Renal cortex interstitium (tissue), 11 donors: ENCODE measurements at regions not wholly inside any gene's neighbourhood (a gene's known extent, or its start where the extent isn't known, plus 50 kb on each side); places are given as distances from the start of the nearest gene placed in this dataset.

Source experiments
- DNase-seq, 11 donors: peaks; one replicate each; pipeline ENCODE4 v3.0.0-alpha.2; 2013; ENCODE audit warnings: low read depth in 9 of 11, low spot score in 4 of 11; ENCODE audit errors: extremely low read depth in 1 of 11

DNA sequence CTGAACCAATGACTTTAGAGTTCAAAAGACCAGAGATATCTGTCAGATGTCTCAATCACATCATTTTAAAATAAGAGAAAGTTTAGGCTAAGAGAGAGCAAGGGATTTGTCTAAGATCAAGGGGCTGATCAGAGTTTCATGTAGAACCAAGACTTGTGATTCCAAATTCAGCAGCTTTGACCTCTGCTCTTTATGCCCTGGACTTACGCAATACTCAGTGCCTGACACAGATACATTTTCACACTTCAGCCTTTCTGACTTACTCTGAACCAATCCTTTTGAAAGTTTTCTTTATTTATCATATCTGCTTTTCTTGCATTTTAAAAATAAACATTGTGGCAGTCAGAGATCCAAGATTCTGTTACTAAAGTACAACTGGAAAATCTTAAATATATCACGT lies 428.0 kb downstream of the PLPP3 start:
- DNase-seq: no peak

DNA sequence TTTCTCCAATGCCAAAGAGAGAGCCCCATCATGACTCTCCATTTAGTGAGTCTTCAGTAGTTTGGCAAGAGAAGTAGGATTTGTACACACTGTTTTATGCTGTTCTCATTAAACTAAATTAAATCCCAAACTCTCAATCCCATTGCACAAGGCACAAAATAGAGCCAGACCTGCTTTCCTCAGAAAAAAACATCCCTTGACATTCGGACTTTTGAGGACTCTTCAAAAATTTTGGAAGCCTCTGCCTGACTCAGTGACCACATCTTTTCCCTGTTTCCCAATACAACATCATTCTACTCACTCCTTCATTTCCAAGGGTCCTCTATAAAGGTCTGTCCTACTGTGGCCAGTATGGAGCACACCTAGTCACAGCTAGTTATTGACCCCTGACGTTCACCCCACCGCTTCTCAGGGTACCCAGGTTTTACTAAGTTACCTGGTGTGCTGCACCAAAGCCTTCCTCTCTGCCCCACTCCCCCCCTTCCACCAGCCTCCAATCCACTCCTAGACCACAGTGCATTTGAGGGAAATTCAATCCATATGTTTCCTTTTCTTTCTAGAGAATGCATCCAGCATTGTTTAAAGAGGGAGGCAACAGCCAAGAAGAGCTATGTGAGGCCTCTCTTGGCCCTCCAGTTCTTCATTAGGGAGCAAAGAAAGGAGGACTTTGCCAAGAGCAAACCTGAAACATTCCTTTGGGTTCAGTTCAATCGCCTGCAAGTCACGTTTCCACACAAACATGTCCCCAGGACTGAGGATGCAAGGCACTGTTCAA lies 428.7 kb downstream of the PLPP3 start:
- DNase-seq: no peak

DNA sequence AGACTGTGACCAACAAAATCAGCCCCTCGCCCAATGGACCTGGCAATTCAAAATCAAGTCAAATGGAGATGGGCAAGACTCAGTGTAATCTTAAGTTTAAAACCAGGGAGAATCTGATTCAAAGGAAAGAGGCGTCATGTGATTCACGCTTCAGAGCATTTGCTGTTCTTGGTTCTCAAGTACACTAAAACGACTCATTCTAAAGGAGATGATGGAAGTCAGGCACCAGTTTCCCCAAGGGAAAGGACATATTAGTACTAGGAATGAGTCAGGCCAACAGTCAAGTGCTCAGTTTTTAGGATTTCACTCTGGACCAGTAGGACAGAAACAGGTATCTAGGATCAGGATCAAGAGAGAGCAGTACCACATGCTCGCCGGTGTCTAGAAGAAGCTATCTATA lies 429.6 kb downstream of the PLPP3 start:
- no peak for DNase-seq

DNA sequence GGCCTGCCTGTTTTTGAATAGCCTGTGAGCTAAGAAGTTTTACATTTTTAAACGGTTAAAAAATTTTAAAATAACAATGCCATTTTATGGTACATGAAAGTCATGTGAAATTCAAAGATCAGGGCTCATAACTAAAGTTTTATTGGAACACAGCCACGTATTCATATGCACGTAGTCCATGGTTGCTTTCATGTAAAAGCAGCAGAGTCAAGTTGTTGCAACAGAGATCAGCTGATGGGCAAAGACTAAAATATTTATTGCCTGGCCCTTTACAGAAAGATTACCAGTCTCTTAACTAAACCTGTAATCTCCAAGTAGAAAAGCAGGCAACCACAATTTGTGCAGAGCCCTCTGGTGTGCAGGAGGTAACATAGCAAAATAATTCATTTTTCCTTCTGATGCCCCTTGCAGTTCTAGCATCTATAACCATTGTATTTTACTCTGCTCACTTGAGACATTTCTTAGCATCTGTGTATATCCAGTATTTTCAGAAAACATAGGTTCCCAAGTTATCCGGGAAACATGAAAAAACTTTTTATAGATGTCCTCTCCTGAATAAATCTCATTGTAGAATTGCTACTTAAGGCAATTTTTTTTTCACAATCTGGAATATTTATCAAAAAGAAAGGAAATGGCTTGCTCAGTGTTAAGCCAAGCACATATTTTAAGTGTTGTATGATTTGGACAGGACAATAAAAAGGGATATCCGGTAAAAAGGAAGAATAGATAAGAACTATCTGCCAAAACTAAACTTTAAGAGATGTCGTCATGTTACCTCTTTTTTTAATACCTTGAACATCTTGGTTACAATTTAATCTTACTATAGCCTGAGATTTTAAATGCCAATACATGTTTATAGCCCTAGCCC lies 430.8 kb downstream of the PLPP3 start:
- DNase-seq: no peak

DNA sequence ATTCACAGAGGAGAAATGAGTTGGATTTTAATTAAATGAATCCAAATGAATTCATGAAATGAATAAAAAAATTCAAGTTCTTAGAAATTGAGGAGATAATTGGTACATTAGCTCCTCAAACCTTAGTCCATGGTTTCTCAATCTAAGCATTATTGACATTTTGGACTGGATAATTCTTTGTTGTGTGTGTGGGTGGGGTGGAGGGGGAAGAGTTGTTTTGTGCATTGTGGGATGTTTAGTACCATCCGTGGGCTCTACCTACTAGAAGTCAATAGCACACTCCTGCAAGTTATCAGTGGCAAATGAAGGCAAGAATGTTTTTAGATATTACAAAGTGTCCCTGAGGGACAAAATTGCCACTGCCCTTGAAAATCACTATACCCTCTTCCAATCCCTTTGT lies 431.9 kb downstream of the PLPP3 start:
- no peak for DNase-seq

DNA sequence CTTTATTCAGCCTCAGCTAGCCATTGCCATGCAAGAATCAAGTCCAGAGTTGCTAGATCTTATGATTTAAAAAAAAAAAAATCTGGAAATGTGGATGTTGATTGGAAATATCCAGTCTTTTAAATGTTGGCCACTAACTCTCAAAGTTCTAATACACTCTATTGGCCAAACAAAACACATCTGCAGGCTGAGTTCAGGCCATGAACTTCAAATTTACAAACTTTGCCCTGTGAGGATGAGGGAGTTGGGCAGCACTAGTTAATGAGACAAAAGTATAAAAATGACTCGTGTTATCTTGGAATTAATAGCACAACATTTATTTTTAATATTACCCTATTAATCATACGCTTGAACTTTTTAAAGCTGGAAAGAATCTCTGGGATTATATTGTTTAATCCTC lies 432.3 kb downstream of the PLPP3 start:
- peak in 3 of 11 donors; percentile 31 to 55 (median 37) for DNase-seq

DNA sequence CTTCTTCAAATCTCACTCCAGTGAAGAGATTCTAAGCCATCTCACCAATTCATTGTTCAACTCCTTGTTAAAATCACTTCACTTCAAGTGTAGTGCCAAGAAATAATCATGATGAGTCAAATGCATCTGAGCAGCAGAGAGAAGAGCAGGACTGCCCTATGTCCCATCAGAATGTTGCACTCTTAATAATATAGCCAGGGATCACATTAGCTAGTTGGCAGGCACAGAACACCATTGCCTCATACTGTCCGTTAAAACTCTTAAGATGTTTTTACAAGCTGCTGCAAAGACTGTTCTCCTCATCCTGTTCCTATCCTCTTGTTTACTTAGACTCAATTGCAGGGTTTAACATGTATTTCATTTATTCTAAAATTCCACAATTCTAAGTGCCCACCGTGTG lies 432.9 kb downstream of the PLPP3 start:
- DNase-seq: no peak

DNA sequence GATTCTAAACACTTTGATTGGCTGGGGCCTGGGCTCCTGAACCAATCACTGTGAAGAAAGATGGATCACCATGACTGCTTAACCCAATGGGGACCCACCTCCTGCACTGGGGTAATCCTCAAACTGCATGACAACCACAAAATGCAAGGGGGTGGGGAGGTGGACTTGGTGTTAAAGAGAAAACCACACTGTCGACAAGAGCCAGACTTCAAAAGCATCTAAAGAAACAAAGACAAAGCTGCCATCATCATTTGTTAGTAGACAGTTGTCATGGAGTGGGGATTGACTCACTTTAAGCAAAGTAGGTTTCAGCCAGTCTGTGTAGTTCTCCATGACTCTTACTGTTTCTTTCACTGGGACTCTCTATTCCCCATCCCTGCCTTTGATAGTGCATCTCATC lies 433.8 kb downstream of the PLPP3 start:
- no peak for DNase-seq

DNA sequence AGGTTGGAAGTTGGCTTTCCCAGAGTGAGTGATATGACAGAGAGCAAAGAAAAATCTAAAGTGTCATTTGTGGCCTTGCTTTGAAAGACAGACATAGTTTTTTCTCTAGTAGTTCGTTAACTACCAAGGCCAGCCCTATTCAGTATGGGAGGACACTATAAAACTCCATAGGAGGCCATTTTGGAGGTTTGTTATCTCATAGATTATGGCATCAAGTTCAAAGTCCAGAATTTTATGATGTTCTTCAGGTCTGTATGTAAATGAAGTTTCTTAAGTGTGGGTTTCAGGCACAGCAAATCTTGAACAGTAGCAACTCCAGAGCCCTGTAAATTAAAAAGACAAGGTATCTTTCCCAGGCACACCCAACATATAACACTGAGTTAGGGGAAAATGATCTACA lies 437.1 kb downstream of the PLPP3 start:
- no peak for DNase-seq

DNA sequence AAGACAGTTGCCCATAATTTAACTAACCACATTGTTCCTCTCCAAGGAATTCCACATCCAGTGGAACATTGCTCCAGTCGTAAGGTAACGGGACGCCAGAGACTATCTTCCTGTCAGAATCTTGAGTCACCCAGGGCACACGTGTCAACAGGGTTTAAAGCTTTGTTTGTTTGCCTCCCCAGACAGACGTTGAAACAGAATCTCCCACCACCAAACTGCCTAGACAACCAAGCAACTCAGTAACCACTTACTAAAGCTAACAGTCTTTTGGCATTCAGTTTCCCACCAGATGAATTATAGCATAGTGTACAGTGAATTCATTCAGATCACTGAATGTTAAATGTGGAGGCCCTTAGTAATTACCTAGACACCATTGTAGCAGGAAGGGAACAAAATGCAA lies 439.5 kb downstream of the PLPP3 start:
- peak in 1 of 11 donors; percentile 26 for DNase-seq

DNA sequence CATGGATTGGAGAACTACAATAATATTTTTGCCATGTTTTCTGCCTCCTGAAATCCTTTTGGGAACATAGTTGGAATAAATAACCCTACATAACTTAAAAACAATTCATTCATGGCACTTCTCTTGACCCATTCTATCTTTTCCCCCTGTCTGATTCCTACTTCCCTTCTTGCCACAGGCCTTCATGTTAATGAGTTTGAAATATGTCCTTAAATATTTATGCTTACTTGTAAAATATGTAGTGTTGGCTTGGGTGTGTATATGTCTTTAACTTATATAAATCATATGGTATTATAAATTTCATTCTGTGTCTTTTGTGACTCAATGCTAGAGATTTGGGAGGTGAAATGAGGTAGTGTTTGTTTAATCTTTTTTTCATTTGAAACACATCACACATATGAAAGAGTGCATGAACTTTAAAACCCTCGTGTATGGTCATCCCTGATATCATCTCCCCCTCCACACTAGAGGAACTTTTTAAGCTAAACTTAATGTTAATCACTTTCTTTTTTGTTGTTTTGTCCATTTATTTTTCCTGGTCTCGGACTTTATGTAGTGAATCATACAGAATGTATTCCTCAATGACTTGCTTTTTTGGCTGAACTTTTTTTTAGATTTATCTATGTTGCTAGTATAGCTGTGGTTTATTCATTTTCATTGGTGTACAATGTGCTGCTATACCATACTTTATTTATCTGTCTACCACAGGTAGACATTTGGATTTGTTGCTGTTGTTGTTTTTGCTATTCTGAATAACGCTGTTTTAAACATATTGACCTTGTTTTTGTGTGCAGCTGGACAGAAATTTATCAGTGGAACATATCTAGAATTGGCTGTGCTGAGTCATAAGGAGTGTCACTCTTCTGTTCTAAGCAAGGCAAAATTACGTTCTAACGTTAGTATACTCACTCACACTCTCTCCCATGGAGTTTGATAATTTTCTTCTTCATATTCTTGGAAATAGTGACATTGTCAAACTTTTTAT lies 441.6 kb downstream of the PLPP3 start:
- DNase-seq: no peak

DNA sequence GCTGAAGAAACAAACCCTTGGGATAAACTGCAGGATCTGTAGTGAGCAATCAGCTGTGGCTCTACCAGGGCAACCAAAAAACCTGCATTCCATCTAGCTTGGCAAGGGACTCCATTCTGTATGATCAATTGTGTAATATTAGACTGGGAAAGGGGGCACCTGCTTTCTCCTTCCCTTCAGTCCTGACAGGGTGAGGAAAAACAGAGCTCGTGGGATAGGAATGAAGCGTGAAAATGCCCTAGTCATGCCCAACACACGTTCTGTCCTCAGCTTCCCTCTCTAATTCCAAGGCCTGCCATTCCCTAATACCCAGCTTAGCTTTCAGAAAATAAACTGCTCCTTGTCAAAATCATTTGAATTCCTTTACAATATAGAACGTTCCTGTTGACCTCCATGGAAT lies 442.3 kb downstream of the PLPP3 start:
- no peak for DNase-seq

DNA sequence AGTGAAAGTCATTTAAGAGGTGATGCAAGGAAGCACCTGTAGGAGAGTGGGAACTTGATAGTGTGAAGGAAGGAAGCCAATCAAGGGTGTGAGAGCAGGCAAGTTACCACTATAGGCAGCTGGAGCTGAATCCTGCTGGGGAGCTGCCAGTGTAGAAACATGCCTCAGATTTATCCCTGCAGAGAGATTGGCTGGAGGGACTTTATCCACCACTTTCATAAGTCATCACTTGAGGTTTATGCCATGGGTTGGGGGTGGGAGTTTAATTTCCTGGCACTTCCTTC lies 443.6 kb downstream of the PLPP3 start:
- DNase-seq: no peak

DNA sequence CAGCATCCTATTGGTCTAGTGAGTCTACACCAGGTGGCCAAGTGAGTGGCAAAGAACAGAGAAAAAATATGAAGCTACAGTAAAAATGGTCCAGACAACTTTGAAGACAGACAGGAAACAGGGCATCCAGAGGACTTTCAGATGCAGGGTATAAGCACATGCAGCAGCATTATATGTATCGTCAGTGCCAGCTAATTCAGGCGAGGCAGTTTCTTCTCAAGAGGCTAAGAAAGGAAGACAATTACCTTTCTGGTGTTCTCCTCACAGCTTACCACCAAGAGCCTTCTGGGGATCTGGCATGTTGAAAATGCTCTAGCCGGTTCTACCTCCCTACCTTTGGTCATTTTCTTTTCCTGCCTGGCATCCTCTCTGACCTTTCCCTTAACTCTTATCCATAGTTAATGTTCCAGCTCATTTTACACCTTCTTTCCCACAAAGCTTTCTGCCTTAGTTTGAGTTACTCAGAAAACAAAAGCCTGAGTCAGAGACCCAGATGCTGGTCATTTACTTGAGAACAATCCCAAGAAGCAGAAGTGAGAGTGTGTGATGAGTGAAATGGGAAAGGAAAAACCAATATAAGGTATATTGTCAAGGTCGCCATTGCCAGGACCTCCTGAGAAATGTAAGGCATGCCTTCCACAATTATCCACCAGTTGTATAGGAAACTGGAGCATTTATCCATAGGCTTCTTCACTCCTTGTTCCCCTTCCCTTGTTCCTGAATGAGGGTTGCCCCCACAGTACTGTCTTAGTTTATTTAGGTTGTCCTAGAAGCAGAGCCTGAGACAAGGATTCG lies 444.1 kb downstream of the PLPP3 start:
- no peak for DNase-seq

DNA sequence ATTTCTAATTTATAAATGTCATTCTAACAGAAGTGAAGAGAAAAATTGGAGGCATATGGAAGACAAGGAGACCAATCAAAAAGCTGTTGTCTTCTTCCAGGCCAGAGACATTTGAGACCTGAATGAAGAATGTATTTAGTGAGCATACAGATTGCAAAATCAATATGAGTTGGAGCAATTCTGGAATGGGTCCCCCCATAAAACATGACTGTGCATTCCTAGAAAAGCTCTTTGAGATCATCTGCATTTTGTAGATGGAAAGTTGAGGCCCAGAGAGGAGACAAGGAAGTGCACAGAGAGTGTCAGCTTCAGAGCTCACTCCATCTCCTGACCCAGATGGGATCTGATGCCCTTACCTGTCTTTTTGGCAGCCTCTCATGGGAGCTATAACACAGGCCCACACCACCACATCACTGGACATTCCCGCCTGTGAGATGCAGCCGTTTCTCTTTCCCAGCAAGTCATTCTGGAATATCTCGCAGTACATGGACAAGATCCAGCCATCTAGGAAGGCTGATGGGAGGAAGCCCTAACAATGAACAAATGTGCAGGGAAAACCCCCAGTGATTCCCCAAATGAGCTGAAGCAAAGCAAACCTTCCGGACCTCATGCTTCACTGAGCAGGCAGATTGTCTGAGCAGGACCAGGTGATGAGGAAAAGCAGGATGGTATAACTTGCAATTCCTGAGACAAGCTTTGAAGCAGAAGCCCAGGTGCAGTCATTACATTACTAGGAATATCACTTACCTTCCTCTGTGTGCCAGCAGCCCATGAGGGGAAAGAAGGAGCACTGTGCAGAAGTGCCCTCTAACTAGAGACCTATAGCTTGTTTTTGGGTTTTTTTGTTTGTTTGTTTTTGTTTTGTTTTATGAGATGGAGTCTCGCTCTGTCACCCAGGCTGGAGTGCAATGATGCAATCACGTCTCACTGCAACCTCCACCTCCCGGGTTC lies 445.6 kb downstream of the PLPP3 start:
- DNase-seq: no peak

DNA sequence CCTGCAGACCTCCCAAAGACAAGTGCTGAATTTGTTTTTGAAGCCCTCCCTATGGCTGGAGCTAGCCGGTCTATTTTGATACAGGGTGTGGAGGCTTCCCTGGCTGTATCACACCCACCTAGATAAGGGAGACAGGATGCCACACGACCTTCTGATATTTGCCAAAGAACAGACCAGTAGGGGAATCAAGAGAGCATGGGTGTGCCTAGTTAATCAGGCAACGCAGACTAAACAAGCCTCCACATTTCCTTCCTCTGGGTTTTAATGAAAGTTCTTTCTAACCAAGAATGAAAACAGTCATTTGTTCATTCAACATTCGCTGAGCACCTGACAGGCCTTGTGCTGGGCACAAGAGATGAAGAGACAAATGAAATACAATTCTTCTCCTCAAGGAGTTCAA lies 446.8 kb downstream of the PLPP3 start:
- no peak for DNase-seq

DNA sequence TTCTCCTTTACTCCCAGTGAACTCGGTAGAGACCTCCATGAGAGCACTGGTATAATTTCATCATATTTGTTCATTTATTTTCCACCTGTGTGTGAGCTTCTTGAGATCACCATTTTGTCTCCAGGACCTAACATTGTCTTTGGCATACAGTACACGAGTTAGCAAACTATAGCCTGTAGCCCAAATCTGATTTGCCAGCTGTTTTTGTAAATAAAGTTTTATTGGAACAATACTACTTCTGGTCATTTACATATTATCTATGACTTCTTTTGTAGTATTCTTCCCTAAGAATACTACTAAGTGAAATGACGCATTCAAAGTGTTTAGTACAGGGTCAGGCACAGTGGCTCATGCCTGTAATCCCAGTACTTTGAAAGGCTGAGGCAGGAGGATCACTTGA lies 449.5 kb downstream of the PLPP3 start:
- no peak for DNase-seq

DNA sequence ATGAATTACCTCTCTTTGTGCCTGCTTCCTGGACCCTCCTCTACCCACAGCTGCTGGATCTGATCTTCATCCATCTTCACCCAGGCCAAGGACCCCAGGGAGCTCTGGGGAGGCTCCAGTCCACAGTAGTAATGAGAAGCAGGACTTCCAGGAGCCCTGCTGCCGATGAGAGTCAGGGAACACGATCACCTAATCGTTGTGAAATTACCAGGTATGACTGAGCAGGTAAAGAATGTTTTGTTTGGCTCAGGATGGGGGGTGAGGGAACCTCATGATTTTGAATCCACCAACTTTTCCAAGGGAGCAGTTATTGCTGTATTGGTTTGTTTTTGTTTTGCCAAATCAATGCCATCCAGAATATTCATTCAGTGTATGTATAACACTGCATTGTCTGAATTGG lies 454.0 kb downstream of the PLPP3 start:
- no peak for DNase-seq
